Osteoblast (primary cell): ENCODE measurements at regions not wholly inside any gene's neighbourhood (a gene's known extent, or its start where the extent isn't known, plus 50 kb on each side); places are given as distances from the start of the nearest gene placed in this dataset.

Experiments used
- DNase-seq: peaks from one replicate; pipeline ENCODE4 v3.0.0; 2011; ENCODE audit warnings: low spot score, mixed read lengths; ENCODE audit not compliant: insufficient read length; ENCODE audit errors: missing footprints
- H2AFZ ChIP-seq: 2 replicates; pipeline ENCODE4 v1.6.0; 2011; ENCODE audit warnings: mild to moderate bottlenecking, low read length
- H3K27ac ChIP-seq: 2 replicates; pipeline ENCODE4 v1.5.1; 2011; ENCODE audit warnings: mild to moderate bottlenecking, low read depth, low read length, moderate library complexity
- H3K27me3 ChIP-seq: 2 replicates; pipeline ENCODE4 v1.6.0; 2012; ENCODE audit warnings: mild to moderate bottlenecking, control low read depth, inconsistent platforms, low read length, moderate library complexity; ENCODE audit not compliant: insufficient read depth
- H3K36me3 ChIP-seq: 2 replicates; pipeline ENCODE4 v1.5.1; 2011; ENCODE audit warnings: mild to moderate bottlenecking, low read length, control low read depth, moderate library complexity; ENCODE audit not compliant: insufficient read depth
- H3K4me1 ChIP-seq: 2 replicates; pipeline ENCODE4 v1.5.1; 2011; ENCODE audit warnings: mild to moderate bottlenecking, low read length, control low read depth, moderate library complexity; ENCODE audit not compliant: insufficient read depth
- H3K4me2 ChIP-seq: 2 replicates; pipeline ENCODE4 v1.6.0; 2011; ENCODE audit warnings: mild to moderate bottlenecking, low read length; ENCODE audit not compliant: insufficient read depth
- H3K4me3 ChIP-seq: fragments of 200-600 bp; sonication (generic); 3 replicates; pipeline ENCODE4 v1.5.1; 2012; ENCODE audit warnings: mild to moderate bottlenecking, low read length, inconsistent platforms; ENCODE audit not compliant: insufficient read depth
- H3K79me2 ChIP-seq: 2 replicates; pipeline ENCODE4 v1.6.0; 2012; ENCODE audit warnings: mild to moderate bottlenecking, low read length, control low read depth, inconsistent platforms; ENCODE audit not compliant: insufficient read depth
- H3K9me3 ChIP-seq: 2 replicates; pipeline ENCODE4 v1.5.1; 2011; ENCODE audit warnings: low read depth, low read length, control low read depth
- H4K20me1 ChIP-seq: 2 replicates; pipeline ENCODE4 v1.6.0; 2012; ENCODE audit warnings: mild to moderate bottlenecking, low read length, control low read depth; ENCODE audit not compliant: insufficient read depth
- TF ChIP-seq, protein P1 (sequence below): IDR thresholded peaks from 2 replicates; pipeline ENCODE4 v1.5.1; 2011; ENCODE audit warnings: mild to moderate bottlenecking, low read depth, low read length, moderate library complexity; ENCODE audit errors: extremely low read depth

DNA sequence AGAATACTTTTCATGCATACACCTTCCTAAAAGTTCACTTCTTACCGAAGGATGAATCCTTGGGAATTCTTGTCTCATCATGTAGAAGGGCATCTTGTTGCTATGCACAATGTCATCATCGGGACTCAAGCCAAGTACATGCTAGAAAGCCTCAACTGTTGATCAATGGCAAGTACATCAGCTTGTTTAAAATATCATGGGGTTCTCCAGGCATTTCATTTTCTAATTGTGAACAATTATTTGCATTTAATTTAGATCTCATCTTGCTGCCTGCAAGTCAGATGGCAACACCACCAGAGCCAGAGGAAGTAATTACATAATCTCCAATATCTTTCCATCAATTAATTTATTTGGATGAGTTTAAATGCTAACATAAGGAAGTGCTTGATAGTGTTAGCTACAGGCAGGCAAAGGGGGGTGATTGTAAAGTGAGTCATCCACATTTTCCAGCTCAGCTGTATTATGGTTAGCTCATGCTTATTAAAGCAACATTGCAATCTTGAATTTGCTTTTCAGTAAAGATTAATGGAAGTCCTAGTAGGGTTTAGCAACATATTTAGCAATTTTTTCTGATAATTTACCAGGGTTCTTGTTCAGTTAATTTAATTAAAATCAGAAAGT, 356.5 kb downstream of the CBLL2 start:
- Histone ChIP-seq H3K4me3 (no peak overlapping the region), H4K20me1 (no peaks in the 10 kb centered on the region), H3K79me2 (no peaks in the 10 kb centered on the region), H3K27me3 (no peaks in the 10 kb centered on the region), H2AFZ (no peak overlapping the region), H3K36me3 (no peaks in the 10 kb centered on the region), H3K9me3 (no peaks in the 10 kb centered on the region), H3K4me1 (peaks cover 9% of the 10 kb centered on the region), H3K27ac (peak overlapping the region; percentile 7), H3K4me2 (no peak overlapping the region)
- TF ChIP-seq, protein P1, sequence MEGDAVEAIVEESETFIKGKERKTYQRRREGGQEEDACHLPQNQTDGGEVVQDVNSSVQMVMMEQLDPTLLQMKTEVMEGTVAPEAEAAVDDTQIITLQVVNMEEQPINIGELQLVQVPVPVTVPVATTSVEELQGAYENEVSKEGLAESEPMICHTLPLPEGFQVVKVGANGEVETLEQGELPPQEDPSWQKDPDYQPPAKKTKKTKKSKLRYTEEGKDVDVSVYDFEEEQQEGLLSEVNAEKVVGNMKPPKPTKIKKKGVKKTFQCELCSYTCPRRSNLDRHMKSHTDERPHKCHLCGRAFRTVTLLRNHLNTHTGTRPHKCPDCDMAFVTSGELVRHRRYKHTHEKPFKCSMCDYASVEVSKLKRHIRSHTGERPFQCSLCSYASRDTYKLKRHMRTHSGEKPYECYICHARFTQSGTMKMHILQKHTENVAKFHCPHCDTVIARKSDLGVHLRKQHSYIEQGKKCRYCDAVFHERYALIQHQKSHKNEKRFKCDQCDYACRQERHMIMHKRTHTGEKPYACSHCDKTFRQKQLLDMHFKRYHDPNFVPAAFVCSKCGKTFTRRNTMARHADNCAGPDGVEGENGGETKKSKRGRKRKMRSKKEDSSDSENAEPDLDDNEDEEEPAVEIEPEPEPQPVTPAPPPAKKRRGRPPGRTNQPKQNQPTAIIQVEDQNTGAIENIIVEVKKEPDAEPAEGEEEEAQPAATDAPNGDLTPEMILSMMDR = no peak
- DNase-seq = no peak

DNA sequence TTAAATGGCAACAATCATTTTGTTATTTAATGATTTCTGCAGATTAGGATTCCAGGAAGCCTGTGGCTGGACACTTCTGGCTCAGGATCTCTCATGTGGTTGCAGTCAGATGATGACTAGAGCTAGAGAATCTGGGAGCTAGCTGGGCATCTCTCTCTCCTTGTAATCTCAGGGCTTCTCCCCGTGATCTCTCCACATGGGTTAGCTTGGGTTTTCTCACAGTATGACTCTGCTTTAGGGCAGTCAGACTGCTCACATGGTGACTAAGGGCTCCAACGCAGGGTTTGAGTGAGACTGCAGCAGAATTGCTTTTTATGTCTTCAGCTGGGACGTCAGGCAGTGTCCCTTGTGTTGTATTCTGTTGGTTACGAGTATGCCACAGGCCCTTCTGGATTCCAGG, 361.4 kb downstream of the CBLL2 start:
- TF ChIP-seq, protein P1 = no peak
- no peaks in the 10 kb centered on the region for H3K9me3 ChIP-seq
- no peaks in the 10 kb centered on the region for H3K27me3 ChIP-seq
- DNase-seq = peak; percentile 68
- H2AFZ ChIP-seq = peak overlapping the region; percentile 22
- peak overlapping the region; percentile 52 for H3K4me2 ChIP-seq
- peak overlapping the region; percentile 5 for H3K4me3 ChIP-seq
- H4K20me1 ChIP-seq = no peaks in the 10 kb centered on the region
- no peaks in the 10 kb centered on the region for H3K36me3 ChIP-seq
- peaks cover 16% of the 10 kb centered on the region for H3K4me1 ChIP-seq
- H3K27ac ChIP-seq = peak overlapping the region; percentile 77
- no peaks in the 10 kb centered on the region for H3K79me2 ChIP-seq

DNA sequence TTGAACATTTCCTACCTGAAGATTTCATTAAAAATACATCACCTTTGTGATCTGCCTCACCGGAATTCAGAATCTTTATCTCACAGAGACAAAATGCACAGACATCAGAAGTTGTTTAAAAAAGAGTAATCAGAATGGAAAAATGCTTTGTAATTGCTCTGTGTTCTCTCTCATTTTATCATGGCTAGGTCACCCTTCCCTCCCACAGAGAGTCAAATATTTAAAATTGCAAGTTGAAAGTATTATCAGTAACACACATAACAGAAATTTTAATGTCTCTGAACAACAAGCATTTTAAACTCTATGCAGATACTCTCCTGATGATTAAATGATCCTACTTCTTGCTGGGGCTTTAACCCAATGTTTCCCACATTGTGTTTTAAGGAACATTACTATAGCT, 362.0 kb downstream of the CBLL2 start:
- peak overlapping the region; percentile 52 for H3K4me2 ChIP-seq
- H3K36me3 ChIP-seq = no peaks in the 10 kb centered on the region
- H3K4me1 ChIP-seq = peaks cover 14% of the 10 kb centered on the region
- no peaks in the 10 kb centered on the region for H3K9me3 ChIP-seq
- H2AFZ ChIP-seq = no peak overlapping the region
- no peak overlapping the region for H3K4me3 ChIP-seq
- TF ChIP-seq, protein P1 = no peak
- no peak for DNase-seq
- no peaks in the 10 kb centered on the region for H4K20me1 ChIP-seq
- H3K27me3 ChIP-seq = no peaks in the 10 kb centered on the region
- peak overlapping the region; percentile 77 for H3K27ac ChIP-seq
- no peaks in the 10 kb centered on the region for H3K79me2 ChIP-seq

DNA sequence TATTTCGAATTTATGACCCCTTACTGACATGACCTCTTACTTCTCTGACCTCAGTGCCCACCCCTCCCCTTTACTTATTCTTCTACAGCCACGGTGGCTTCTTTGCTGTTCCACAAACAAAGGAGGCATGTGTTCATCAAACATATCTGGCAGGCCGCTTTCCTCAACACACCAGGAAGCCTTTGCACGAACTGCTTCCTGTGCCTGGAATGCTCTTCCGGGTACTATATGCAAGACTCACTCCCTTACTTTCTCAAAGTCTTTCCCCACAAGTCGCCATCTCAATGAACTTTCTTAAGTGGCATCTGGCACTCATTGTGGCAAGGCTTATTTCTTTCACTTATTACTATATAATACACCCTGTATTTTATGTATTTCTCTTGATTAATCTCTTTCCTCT, 351.5 kb upstream of the DDX53 start:
- H3K27me3 ChIP-seq = no peaks in the 10 kb centered on the region
- H3K79me2 ChIP-seq = no peaks in the 10 kb centered on the region
- no peaks in the 10 kb centered on the region for H3K9me3 ChIP-seq
- H3K36me3 ChIP-seq = no peaks in the 10 kb centered on the region
- H2AFZ ChIP-seq = no peak overlapping the region
- H3K27ac ChIP-seq = no peak overlapping the region
- no peak overlapping the region for H3K4me2 ChIP-seq
- no peaks in the 10 kb centered on the region for H4K20me1 ChIP-seq
- no peak overlapping the region for H3K4me3 ChIP-seq
- no peak for DNase-seq
- peaks cover 6% of the 10 kb centered on the region for H3K4me1 ChIP-seq
- TF ChIP-seq, protein P1 = no peak
